ENCODE measurements at regions not wholly inside any gene's neighbourhood (a gene's known extent, or its start where the extent isn't known, plus 50 kb on each side); places are given as distances from the start of the nearest gene placed in this dataset.
"Not testable (repeated sequence)": the region's sequence is repeated elsewhere in the genome, so short reads cannot be mapped to it uniquely, and the experiment has no call there.

- ATAC-seq: no peak
- no peaks in the 10 kb centered on the region for H3K9me3 ChIP-seq (ENCODE audit: control insufficient read depth, low read length, poor library complexity, severe bottlenecking)
- peaks cover 86% of the 10 kb centered on the region for H3K27me3 Mint-ChIP-seq
- peaks cover 2% of the 10 kb centered on the region for H3K4me1 Mint-ChIP-seq
- peaks cover 3% of the 10 kb centered on the region for H3K36me3 Mint-ChIP-seq (ENCODE audit: low read depth)
- no peak for DNase-seq
- no peak overlapping the region for H3K4me3 Mint-ChIP-seq
- H3K27ac Mint-ChIP-seq: no peak overlapping the region
These were observed 69.6 kb upstream of the OLIG2 start for GRCh38 chr21:32956061-32956656.

GRCh38 chr21:32957545-32957944 is 68.2 kb upstream of the OLIG2 start:
- no peaks in the 10 kb centered on the region for H3K9me3 ChIP-seq (ENCODE audit: control insufficient read depth, low read length, poor library complexity, severe bottlenecking)
- Mint-ChIP-seq H3K4me3 (no peak overlapping the region), H3K36me3 (ENCODE audit: low read depth) (peaks cover 2% of the 10 kb centered on the region), H3K27me3 (peaks cover 76% of the 10 kb centered on the region), H3K27ac (no peak overlapping the region), H3K4me1 (peaks cover 2% of the 10 kb centered on the region)
- DNase-seq (no peak), ATAC-seq (no peak)

- Mint-ChIP-seq H3K4me3 (no peak overlapping the region), H3K4me1 (peaks cover 2% of the 10 kb centered on the region), H3K27ac (no peak overlapping the region), H3K27me3 (peaks cover 74% of the 10 kb centered on the region), H3K36me3 (ENCODE audit: low read depth) (peaks cover 2% of the 10 kb centered on the region)
- ATAC-seq (no peak), DNase-seq (no peak)
- H3K9me3 ChIP-seq (ENCODE audit: control insufficient read depth, low read length, poor library complexity, severe bottlenecking): no peaks in the 10 kb centered on the region
These were observed 67.3 kb upstream of the OLIG2 start for GRCh38 chr21:32958288-32959002.

- Mint-ChIP-seq H3K36me3 (ENCODE audit: low read depth) (no peaks in the 10 kb centered on the region), H3K4me1 (peaks cover 7% of the 10 kb centered on the region), H3K4me3 (no peak overlapping the region), H3K27me3 (peaks cover 45% of the 10 kb centered on the region), H3K27ac (no peak overlapping the region)
- H3K9me3 ChIP-seq (ENCODE audit: control insufficient read depth, low read length, poor library complexity, severe bottlenecking): no peaks in the 10 kb centered on the region
- ATAC-seq (no peak), DNase-seq (no peak)
These were observed 63.5 kb upstream of the OLIG2 start for GRCh38 chr21:32962268-32962667.

GRCh38 chr21:32965129-32965680 is 60.5 kb upstream of the OLIG2 start:
- DNase-seq (no peak), ATAC-seq (no peak)
- Mint-ChIP-seq H3K27ac (no peak overlapping the region), H3K27me3 (peaks cover 42% of the 10 kb centered on the region), H3K4me3 (no peak overlapping the region), H3K36me3 (ENCODE audit: low read depth) (peaks cover 2% of the 10 kb centered on the region), H3K4me1 (peaks cover 7% of the 10 kb centered on the region)
- no peaks in the 10 kb centered on the region for H3K9me3 ChIP-seq (ENCODE audit: control insufficient read depth, low read length, poor library complexity, severe bottlenecking)

GRCh38 chr21:32966120-32966519 is 59.6 kb upstream of the OLIG2 start:
- peaks cover 7% of the 10 kb centered on the region for H3K4me1 Mint-ChIP-seq
- H3K27ac Mint-ChIP-seq: no peak overlapping the region
- H3K36me3 Mint-ChIP-seq (ENCODE audit: low read depth): peaks cover 2% of the 10 kb centered on the region
- DNase-seq: no peak
- H3K27me3 Mint-ChIP-seq: peaks cover 40% of the 10 kb centered on the region
- H3K4me3 Mint-ChIP-seq: no peak overlapping the region
- H3K9me3 ChIP-seq (ENCODE audit: control insufficient read depth, low read length, poor library complexity, severe bottlenecking): no peaks in the 10 kb centered on the region
- ATAC-seq: no peak

- peaks cover 33% of the 10 kb centered on the region for H3K27me3 Mint-ChIP-seq
- not testable (repeated sequence) for ATAC-seq; H3K9me3 ChIP-seq (ENCODE audit: control insufficient read depth, low read length, poor library complexity, severe bottlenecking); H3K4me3 Mint-ChIP-seq; H3K36me3 Mint-ChIP-seq (ENCODE audit: low read depth); H3K4me1 Mint-ChIP-seq; DNase-seq; H3K27ac Mint-ChIP-seq
These were observed 57.6 kb upstream of the OLIG2 start for GRCh38 chr21:32968103-32968502.

- Mint-ChIP-seq H3K36me3 (ENCODE audit: low read depth) (peaks cover 4% of the 10 kb centered on the region), H3K4me3 (no peak overlapping the region), H3K27me3 (peaks cover 61% of the 10 kb centered on the region), H3K4me1 (peaks cover 7% of the 10 kb centered on the region), H3K27ac (no peak overlapping the region)
- H3K9me3 ChIP-seq (ENCODE audit: control insufficient read depth, low read length, poor library complexity, severe bottlenecking): no peaks in the 10 kb centered on the region
- ATAC-seq (no peak), DNase-seq (no peak)
These were observed 51.1 kb upstream of the OLIG2 start for GRCh38 chr21:32974653-32975052.

- H3K27me3 Mint-ChIP-seq: peaks cover 67% of the 10 kb centered on the region
- DNase-seq (no peak), ATAC-seq (no peak)
- peaks cover 7% of the 10 kb centered on the region for H3K4me1 Mint-ChIP-seq
- no peaks in the 10 kb centered on the region for H3K9me3 ChIP-seq (ENCODE audit: control insufficient read depth, low read length, poor library complexity, severe bottlenecking)
- peaks cover 2% of the 10 kb centered on the region for H3K36me3 Mint-ChIP-seq (ENCODE audit: low read depth)
- H3K4me3 Mint-ChIP-seq: no peak overlapping the region
- H3K27ac Mint-ChIP-seq: no peak overlapping the region
These were observed 49.8 kb upstream of the OLIG2 start for GRCh38 chr21:32975811-32976431.
